Left colon (tissue), 2 donors: ENCODE measurements at regions not wholly inside any gene's neighbourhood (a gene's known extent, or its start where the extent isn't known, plus 50 kb on each side); places are given as distances from the start of the nearest gene placed in this dataset.
"Not testable (repeated sequence)": the region's sequence is repeated elsewhere in the genome, so short reads cannot be mapped to it uniquely, and the experiment has no call there.

Source experiments
- ATAC-seq: fragments of 200-7000 bp; cut with Tn5 transposase; one replicate; pipeline ENCODE4 v1.9.1; 2020; ENCODE audit warnings: mild to moderate bottlenecking, moderate library complexity
- DNase-seq, 2 donors: peaks; one replicate each; pipeline ENCODE4 v3.0.0-alpha.2; 2020
- intact Hi-C, 2 donors: fragments of 100-400 bp; cut with DNase I in 1 of 2; cut with micrococcal nuclease in 1 of 2; formaldehyde crosslinking; loops; one replicate each; pipeline versions ENCODE4 v1.11.2 to v1.14.0; 2022; cut with DNase I, micrococcal nuclease
- donor health status: DM: no; HTN: no; CAD: no.
- donor health status: DM: yes; HTN: yes; CAD: no.

DNA sequence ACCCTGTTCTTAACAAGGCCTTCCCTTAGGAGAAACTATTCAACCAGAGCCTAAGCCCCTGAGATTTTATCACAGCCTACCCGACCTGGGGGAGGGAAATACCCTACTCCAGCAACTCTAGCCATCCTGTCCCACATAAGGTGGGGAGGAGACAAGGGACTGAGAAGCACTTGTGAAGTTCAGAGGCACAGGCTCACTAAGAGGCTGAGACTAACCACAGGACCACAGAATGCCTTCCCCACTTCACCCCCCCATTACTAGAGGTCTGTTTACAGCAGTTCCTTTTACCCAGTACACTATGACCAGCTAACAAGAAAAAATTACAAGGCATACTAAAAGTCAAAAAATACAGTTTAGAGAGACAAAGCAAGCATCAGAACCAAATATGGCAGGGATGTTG is 86.8 kb downstream of the TEX35 start:
- no peak for ATAC-seq
- no peak for DNase-seq
- intact Hi-C loops: no loop called here

DNA sequence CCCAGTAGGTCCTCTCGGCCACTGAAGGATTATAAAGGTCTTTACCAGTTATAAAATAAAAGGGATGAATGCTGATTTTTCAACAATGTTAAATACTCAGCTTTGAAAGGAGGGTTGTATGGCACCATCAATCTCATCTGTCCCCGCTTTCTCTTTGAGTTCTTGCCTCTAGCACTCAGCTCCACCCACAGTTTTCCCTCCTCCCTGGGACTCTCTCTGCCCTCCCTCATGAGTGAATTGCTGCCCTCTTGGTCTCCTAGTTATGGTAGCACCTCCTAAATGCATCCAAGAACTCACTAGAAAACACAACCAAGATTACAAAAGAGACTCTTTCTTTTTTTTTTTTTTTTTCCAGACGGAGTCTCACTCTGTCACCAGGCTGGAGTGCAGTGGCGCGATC is 91.0 kb downstream of the TEX35 start:
- DNase-seq: no peak
- no peak for ATAC-seq
- intact Hi-C loops: no loop called here

DNA sequence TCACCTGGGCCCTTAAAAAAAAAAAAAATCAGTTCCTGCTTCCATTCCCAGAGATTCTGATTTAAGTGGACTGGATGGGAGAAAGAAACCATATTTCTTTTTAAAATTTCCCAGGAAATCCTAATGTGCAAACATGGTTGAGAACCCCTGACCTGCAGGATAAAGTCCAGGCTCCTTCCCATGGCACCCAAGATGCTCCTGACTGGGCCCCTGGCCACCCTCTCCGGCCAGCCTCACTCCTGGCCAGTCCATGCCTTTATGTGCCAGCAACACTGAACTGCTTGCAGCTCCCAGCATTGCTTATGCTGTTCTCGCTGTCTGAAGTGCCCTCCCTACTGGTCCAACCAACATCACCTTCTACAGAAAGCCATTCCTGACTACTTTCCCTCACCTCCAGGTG is 93.9 kb downstream of the TEX35 start:
- intact Hi-C loops: no loop called here
- ATAC-seq (no peak), DNase-seq (no peak)

GRCh38 chr1:178607718-178608408 is 95.0 kb downstream of the TEX35 start:
- no peak for ATAC-seq
- intact Hi-C loops: no loop called here
- no peak for DNase-seq

DNA sequence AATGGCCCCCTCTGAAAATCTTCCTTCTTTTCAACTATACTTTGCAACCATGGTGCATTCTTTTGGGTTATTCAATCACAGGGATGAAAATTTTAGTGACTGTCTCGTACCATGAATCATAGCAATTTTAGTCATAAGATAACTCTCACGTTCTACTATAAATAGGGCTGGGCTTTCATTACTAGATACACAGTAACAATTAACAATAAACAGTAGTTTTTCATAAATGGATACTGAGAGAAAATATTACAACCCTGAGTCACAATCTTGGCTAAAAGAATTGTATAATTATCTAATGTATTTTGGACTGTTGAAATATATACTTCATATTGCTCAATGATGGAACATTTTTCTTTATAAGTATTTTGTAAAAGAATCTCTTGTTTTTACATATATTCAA is 96.1 kb downstream of the TEX35 start:
- DNase-seq (no peak), ATAC-seq (peak; percentile 24)
- intact Hi-C loops: no loop called here

GRCh38 chr1:178610690-178611410 is 97.9 kb downstream of the TEX35 start:
- ATAC-seq, intact Hi-C loops, DNase-seq: not testable (repeated sequence)

- intact Hi-C loops: no loop called here
- DNase-seq (no peak), ATAC-seq (no peak)
These were observed 99.4 kb downstream of the TEX35 start for GRCh38 chr1:178612261-178612660.

DNA sequence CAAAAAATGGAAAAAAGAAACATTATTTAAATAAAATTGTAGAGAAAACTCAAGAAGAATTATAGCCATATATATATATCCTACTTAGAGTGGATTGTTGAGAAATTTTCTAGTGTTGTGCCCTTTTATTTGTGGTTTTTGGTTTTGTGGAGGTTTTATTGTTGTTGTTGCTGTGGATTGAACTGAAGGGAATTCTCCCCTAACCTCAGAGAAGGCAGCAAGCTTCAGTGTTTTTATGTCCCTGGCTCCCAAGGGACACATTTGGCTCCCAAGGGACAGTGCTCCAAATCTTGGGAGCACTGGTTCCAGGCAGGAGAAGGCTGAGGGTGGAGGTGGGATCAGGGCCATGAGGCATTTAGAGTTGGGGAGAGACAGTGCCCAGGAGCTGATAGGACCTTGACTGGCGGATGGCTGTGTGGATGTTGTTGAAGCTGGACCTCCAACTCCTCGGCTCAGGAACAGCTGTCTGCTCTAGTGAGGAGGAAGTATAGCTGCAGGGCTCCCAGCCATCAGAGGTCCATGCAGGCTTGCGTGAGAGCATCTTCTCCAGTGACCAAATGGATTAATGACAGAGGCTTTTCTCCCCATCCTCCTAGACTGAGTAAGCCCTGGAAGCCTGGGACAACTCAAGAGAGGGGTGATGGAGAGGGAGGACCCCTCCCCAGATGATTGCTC is 100.5 kb downstream of the TEX35 start:
- no peak for DNase-seq
- ATAC-seq: no peak
- intact Hi-C loops: no loop called here

GRCh38 chr1:178614286-178614685 is 101.4 kb downstream of the TEX35 start:
- ATAC-seq (no peak), DNase-seq (no peak)
- intact Hi-C loops: no loop called here

GRCh38 chr1:178619042-178619927 is 105.8 kb upstream of the RALGPS2 start:
- ATAC-seq: peak; percentile 99
- DNase-seq: peak; percentile 39 to 62
- intact Hi-C loops: no loop called here

DNA sequence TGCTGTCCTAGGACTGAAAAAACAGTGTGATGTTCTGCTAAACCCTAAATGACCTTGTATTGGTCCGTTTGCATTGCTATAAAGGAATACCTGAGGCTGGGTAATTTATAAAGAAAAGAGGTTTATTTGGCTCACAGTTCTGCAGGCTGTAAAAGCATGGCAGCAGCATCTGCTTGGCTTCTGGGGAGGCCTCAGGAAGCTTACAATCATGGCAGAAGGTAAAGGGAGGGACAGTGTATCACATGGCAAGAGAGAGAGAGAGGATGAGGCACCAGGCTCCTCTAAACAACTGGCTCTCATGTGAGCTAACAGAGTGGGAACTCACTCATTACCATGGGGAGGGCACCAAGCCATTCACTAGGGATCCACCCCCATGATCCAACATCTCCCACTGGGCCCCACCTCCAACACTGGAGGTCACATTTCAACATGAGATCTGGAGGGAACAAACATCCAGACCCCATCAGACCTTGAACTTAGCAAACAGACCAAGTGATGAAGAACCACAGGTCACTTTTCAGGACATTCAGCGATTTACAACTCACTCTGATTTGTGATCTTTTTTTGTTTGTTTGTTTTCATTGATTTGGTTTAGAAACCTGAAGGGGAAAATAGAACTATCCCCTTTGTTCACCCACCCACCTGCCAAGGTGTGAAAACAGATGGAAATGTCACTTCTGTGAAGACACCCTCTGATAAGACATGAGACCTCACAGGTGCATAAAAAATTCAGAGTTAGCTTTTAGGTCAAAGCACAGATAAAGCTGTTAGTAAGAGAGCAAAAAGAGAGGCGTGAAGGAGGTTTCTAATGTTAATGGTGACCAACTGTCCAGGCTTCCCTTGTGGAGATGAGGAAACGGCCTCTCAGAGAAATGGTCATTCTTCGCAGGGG is 104.2 kb upstream of the RALGPS2 start:
- ATAC-seq: no peak
- no peak for DNase-seq
- intact Hi-C loops: no loop called here

DNA sequence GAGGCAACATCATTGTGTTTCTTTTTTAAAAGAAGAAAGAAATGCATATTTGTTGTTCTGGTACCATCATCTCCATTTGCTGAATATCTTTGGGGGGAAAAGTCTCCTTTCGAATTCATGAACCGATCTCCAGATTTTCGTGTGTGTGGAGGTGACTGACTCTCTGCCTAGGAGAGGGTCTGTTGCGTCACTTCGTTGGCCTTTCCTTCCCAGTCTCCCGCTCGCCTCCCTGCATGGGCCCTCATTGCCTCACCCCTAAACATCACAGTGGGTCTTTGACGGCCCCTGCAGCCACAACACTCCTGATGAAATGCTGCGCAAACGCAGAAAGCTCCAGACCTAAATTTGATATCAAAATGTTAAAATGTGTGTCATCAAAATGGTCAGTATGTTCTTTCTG is 103.2 kb upstream of the RALGPS2 start:
- DNase-seq: no peak
- no peak for ATAC-seq
- intact Hi-C loops: no loop called here

DNA sequence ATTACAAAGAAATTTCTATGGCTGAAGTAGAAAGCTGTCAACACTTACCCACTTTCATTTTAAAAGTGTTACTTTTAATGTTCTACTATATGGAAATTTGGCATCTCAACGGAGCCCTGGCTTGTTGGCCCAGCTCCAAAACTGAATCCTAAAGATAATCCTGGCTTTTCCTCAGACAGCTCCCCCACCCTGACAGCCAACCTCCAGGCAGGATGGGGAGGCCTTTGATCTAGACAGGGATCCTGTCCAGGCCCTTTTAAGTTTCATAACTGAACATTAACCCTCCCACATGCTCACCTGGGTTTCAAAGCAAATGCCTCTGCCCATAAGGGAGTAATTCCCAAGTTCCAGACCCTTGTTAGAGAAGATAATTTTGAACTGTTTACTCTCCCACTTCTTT is 99.3 kb upstream of the RALGPS2 start:
- intact Hi-C loops: no loop called here

DNA sequence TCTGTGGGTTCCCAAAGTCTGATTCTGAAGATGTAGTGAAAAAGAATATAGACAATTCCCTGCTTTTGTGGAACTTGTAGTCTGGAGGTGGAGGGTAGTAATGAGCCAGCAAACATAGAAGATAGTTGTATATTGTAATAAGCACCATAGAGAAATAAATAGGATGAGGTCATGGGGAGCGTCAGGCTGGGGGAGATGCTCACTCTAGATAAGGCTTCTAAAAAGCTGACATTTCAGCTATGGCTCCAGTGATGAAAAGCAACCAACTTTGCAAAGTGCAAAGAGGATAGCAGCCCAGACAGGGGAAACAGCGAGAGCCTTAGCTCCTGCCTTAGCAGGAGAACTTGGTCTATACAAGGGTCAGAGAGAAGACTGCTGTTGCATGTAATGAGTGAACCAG is 98.0 kb upstream of the RALGPS2 start:
- DNase-seq (no peak), ATAC-seq (no peak)
- intact Hi-C loops: no loop called here

More for the DNA sequence above, 99.3 kb upstream of the RALGPS2 start:
- ATAC-seq (no peak), DNase-seq (no peak)

GRCh38 chr1:178628637-178629251 is 96.3 kb upstream of the RALGPS2 start:
- ATAC-seq: no peak
- intact Hi-C loops: no loop called here
- DNase-seq: no peak

DNA sequence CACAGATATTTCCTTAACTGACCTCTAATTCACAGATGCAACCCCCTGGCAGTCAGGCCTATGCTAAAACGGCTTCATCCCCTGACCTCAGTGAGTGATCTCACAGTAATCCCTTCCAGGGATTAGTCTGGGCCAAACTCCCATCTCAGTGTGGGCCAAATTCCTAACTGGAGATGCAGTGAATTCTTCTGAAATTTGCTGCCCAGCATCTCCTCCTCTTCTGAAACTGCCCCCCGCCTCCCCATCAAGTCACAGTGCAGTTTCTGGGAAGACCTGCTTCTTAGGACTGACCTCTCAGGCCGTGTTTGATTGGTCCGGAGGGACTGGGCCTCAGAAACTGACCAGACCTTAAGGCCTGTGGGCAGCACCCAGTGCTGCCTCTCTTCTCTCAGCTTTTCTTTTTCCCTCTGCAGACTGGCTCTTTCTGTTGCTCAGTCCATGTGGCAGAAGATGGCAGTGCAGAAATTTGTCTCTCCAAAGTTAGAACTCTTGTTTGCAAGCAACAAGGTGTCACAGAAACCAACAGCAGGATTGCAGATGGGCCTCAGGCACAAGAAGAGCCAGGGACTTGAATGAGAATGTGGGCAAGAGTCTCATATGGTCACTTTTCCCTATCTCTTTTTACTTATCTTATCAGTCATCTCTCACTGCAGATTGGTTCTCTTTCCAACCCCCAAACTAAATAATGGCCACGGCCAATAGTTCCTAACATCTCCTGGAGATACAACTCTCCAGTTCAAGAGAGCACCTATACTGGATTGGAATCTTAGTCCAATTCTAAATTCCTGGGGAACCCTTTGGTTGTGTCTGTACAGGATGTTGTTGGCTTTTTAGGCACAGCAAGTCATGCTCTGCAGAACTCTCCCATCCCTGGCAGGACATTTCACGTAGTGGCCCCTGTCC is 95.5 kb upstream of the RALGPS2 start:
- DNase-seq (no peak), ATAC-seq (no peak)
- intact Hi-C loops: no loop called here

- ATAC-seq (no peak), DNase-seq (no peak)
- intact Hi-C loops: no loop called here
These were observed 94.6 kb upstream of the RALGPS2 start for GRCh38 chr1:178630417-178630816.
